ENCODE measurements at regions not wholly inside any gene's neighbourhood (a gene's known extent, or its start where the extent isn't known, plus 50 kb on each side); places are given as distances from the start of the nearest gene placed in this dataset.

- ChIA-PET POLR2A (no interaction called here), CTCF (no interaction called here)
- H3K27ac ChIP-seq (ENCODE audit: insufficient read depth in 1 of 2, low read depth in 1 of 2, low read length in 2 of 2, poor library complexity in 1 of 2, severe bottlenecking in 2 of 2) = no peak overlapping the region
- no peaks in the 10 kb centered on the region for H3K4me1 ChIP-seq (ENCODE audit: control extremely low read depth in 1 of 4, control insufficient read depth in 4 of 4, insufficient read depth in 4 of 4, low read length in 3 of 4)
- 88% methylated on average over 2 of the region's 2 CpGs for WGBS (ENCODE audit: insufficient coverage)
- no peaks in the 10 kb centered on the region for H3K27me3 ChIP-seq (replicated peaks in 2 of 5; ENCODE audit: control insufficient read depth in 4 of 5, insufficient read depth in 5 of 5, low read length in 4 of 5)
- H3K36me3 ChIP-seq (ENCODE audit: control insufficient read depth in 4 of 4, insufficient read depth in 4 of 4, low read length in 3 of 4) = no peaks in the 10 kb centered on the region
- no peak for DNase-seq
- peaks cover 0 to 4% (median 0%) of the 10 kb centered on the region in 5 experiments for H3K9me3 ChIP-seq (ENCODE audit: control extremely low read depth in 1 of 5, control insufficient read depth in 4 of 5, insufficient read depth in 2 of 5, low read depth in 1 of 5, low read length in 4 of 5)
- no peak overlapping the region for H3K4me3 ChIP-seq (ENCODE audit: control insufficient read depth in 1 of 7, extremely low read depth in 1 of 7, insufficient read depth in 4 of 7, low read depth in 2 of 7, low read length in 6 of 7)
These were observed 1265.7 kb upstream of the CHAC2 start for GRCh38 chr2:52501715-52502475.

- Histone ChIP-seq H3K27me3 (replicated peaks in 2 of 5; ENCODE audit: control insufficient read depth in 4 of 5, insufficient read depth in 5 of 5, low read length in 4 of 5) (no peaks in the 10 kb centered on the region), H3K4me3 (ENCODE audit: control insufficient read depth in 1 of 7, extremely low read depth in 1 of 7, insufficient read depth in 4 of 7, low read depth in 2 of 7, low read length in 6 of 7) (no peak overlapping the region), H3K9me3 (ENCODE audit: control extremely low read depth in 1 of 5, control insufficient read depth in 4 of 5, insufficient read depth in 2 of 5, low read depth in 1 of 5, low read length in 4 of 5) (peaks cover 0 to 4% (median 0%) of the 10 kb centered on the region in 5 experiments), H3K36me3 (ENCODE audit: control insufficient read depth in 4 of 4, insufficient read depth in 4 of 4, low read length in 3 of 4) (no peaks in the 10 kb centered on the region), H3K27ac (ENCODE audit: insufficient read depth in 1 of 2, low read depth in 1 of 2, low read length in 2 of 2, poor library complexity in 1 of 2, severe bottlenecking in 2 of 2) (no peak overlapping the region), H3K4me1 (ENCODE audit: control extremely low read depth in 1 of 4, control insufficient read depth in 4 of 4, insufficient read depth in 4 of 4, low read length in 3 of 4) (no peaks in the 10 kb centered on the region)
- ChIA-PET POLR2A (no interaction called here), CTCF (no interaction called here)
- DNase-seq = no peak
- no CpG with 5 or more reads among the region's 2 CpGs for WGBS (ENCODE audit: insufficient coverage)
These were observed 1267.0 kb upstream of the CHAC2 start for GRCh38 chr2:52500561-52500960.

GRCh38 chr2:52498077-52498750, 1269.4 kb upstream of the CHAC2 start:
- ChIA-PET CTCF (no interaction called here), POLR2A (no interaction called here)
- 100% methylated on average over 3 of the region's 3 CpGs for WGBS (ENCODE audit: insufficient coverage)
- no peak for DNase-seq
- no peak overlapping the region for H3K27ac ChIP-seq (ENCODE audit: insufficient read depth in 1 of 2, low read depth in 1 of 2, low read length in 2 of 2, poor library complexity in 1 of 2, severe bottlenecking in 2 of 2)
- no peaks in the 10 kb centered on the region for H3K4me1 ChIP-seq (ENCODE audit: control extremely low read depth in 1 of 4, control insufficient read depth in 4 of 4, insufficient read depth in 4 of 4, low read length in 3 of 4)
- H3K9me3 ChIP-seq (ENCODE audit: control extremely low read depth in 1 of 5, control insufficient read depth in 4 of 5, insufficient read depth in 2 of 5, low read depth in 1 of 5, low read length in 4 of 5) = peaks cover 0 to 4% (median under 1%) of the 10 kb centered on the region in 5 experiments
- no peaks in the 10 kb centered on the region for H3K36me3 ChIP-seq (ENCODE audit: control insufficient read depth in 4 of 4, insufficient read depth in 4 of 4, low read length in 3 of 4)
- H3K27me3 ChIP-seq (replicated peaks in 2 of 5; ENCODE audit: control insufficient read depth in 4 of 5, insufficient read depth in 5 of 5, low read length in 4 of 5) = no peaks in the 10 kb centered on the region
- no peak overlapping the region for H3K4me3 ChIP-seq (ENCODE audit: control insufficient read depth in 1 of 7, extremely low read depth in 1 of 7, insufficient read depth in 4 of 7, low read depth in 2 of 7, low read length in 6 of 7)

GRCh38 chr2:52495816-52496215, 1271.8 kb upstream of the CHAC2 start:
- Histone ChIP-seq H3K9me3 (ENCODE audit: control extremely low read depth in 1 of 5, control insufficient read depth in 4 of 5, insufficient read depth in 2 of 5, low read depth in 1 of 5, low read length in 4 of 5) (peaks cover 0 to 4% (median 2%) of the 10 kb centered on the region in 5 experiments), H3K27ac (ENCODE audit: insufficient read depth in 1 of 2, low read depth in 1 of 2, low read length in 2 of 2, poor library complexity in 1 of 2, severe bottlenecking in 2 of 2) (no peak overlapping the region), H3K36me3 (ENCODE audit: control insufficient read depth in 4 of 4, insufficient read depth in 4 of 4, low read length in 3 of 4) (no peaks in the 10 kb centered on the region), H3K4me3 (ENCODE audit: control insufficient read depth in 1 of 7, extremely low read depth in 1 of 7, insufficient read depth in 4 of 7, low read depth in 2 of 7, low read length in 6 of 7) (no peak overlapping the region), H3K27me3 (replicated peaks in 2 of 5; ENCODE audit: control insufficient read depth in 4 of 5, insufficient read depth in 5 of 5, low read length in 4 of 5) (no peaks in the 10 kb centered on the region), H3K4me1 (ENCODE audit: control extremely low read depth in 1 of 4, control insufficient read depth in 4 of 4, insufficient read depth in 4 of 4, low read length in 3 of 4) (no peaks in the 10 kb centered on the region)
- POLR2A ChIA-PET = no interaction called here
- CTCF ChIA-PET = no interaction called here
- DNase-seq = no peak

- Histone ChIP-seq H3K9me3 (ENCODE audit: control extremely low read depth in 1 of 5, control insufficient read depth in 4 of 5, insufficient read depth in 2 of 5, low read depth in 1 of 5, low read length in 4 of 5) (no peaks in the 10 kb centered on the region), H3K27ac (ENCODE audit: insufficient read depth in 1 of 2, low read depth in 1 of 2, low read length in 2 of 2, poor library complexity in 1 of 2, severe bottlenecking in 2 of 2) (no peak overlapping the region), H3K27me3 (replicated peaks in 2 of 5; ENCODE audit: control insufficient read depth in 4 of 5, insufficient read depth in 5 of 5, low read length in 4 of 5) (no peaks in the 10 kb centered on the region), H3K4me1 (ENCODE audit: control extremely low read depth in 1 of 4, control insufficient read depth in 4 of 4, insufficient read depth in 4 of 4, low read length in 3 of 4) (no peaks in the 10 kb centered on the region), H3K4me3 (ENCODE audit: control insufficient read depth in 1 of 7, extremely low read depth in 1 of 7, insufficient read depth in 4 of 7, low read depth in 2 of 7, low read length in 6 of 7) (no peak overlapping the region), H3K36me3 (ENCODE audit: control insufficient read depth in 4 of 4, insufficient read depth in 4 of 4, low read length in 3 of 4) (no peaks in the 10 kb centered on the region)
- ChIA-PET CTCF (no interaction called here), POLR2A (no interaction called here)
- DNase-seq = no peak
- WGBS (ENCODE audit: insufficient coverage) = no CpG with 5 or more reads among the region's 1 CpG
These were observed 1290.4 kb upstream of the CHAC2 start for GRCh38 chr2:52477166-52477565.

- ChIA-PET POLR2A (no interaction called here), CTCF (no interaction called here)
- no peak overlapping the region for H3K27ac ChIP-seq (ENCODE audit: insufficient read depth in 1 of 2, low read depth in 1 of 2, low read length in 2 of 2, poor library complexity in 1 of 2, severe bottlenecking in 2 of 2)
These were observed 1292.0 kb upstream of the CHAC2 start for GRCh38 chr2:52475590-52475989.

GRCh38 chr2:52474091-52474490, 1293.5 kb upstream of the CHAC2 start:
- Histone ChIP-seq H3K27me3 (replicated peaks in 2 of 5; ENCODE audit: control insufficient read depth in 4 of 5, insufficient read depth in 5 of 5, low read length in 4 of 5) (no peaks in the 10 kb centered on the region), H3K27ac (ENCODE audit: insufficient read depth in 1 of 2, low read depth in 1 of 2, low read length in 2 of 2, poor library complexity in 1 of 2, severe bottlenecking in 2 of 2) (no peak overlapping the region), H3K4me1 (ENCODE audit: control extremely low read depth in 1 of 4, control insufficient read depth in 4 of 4, insufficient read depth in 4 of 4, low read length in 3 of 4) (no peaks in the 10 kb centered on the region), H3K4me3 (ENCODE audit: control insufficient read depth in 1 of 7, extremely low read depth in 1 of 7, insufficient read depth in 4 of 7, low read depth in 2 of 7, low read length in 6 of 7) (no peak overlapping the region), H3K9me3 (ENCODE audit: control extremely low read depth in 1 of 5, control insufficient read depth in 4 of 5, insufficient read depth in 2 of 5, low read depth in 1 of 5, low read length in 4 of 5) (no peaks in the 10 kb centered on the region), H3K36me3 (ENCODE audit: control insufficient read depth in 4 of 4, insufficient read depth in 4 of 4, low read length in 3 of 4) (no peaks in the 10 kb centered on the region)
- DNase-seq = no peak
- no CpG with 5 or more reads among the region's 1 CpG for WGBS (ENCODE audit: insufficient coverage)
- ChIA-PET POLR2A (no interaction called here), CTCF (no interaction called here)

More at GRCh38 chr2:52475590-52475989, 1292.0 kb upstream of the CHAC2 start:
- no CpG with 5 or more reads among the region's 1 CpG for WGBS (ENCODE audit: insufficient coverage)
- DNase-seq = no peak
- Histone ChIP-seq H3K4me3 (ENCODE audit: control insufficient read depth in 1 of 7, extremely low read depth in 1 of 7, insufficient read depth in 4 of 7, low read depth in 2 of 7, low read length in 6 of 7) (no peak overlapping the region), H3K9me3 (ENCODE audit: control extremely low read depth in 1 of 5, control insufficient read depth in 4 of 5, insufficient read depth in 2 of 5, low read depth in 1 of 5, low read length in 4 of 5) (no peaks in the 10 kb centered on the region), H3K4me1 (ENCODE audit: control extremely low read depth in 1 of 4, control insufficient read depth in 4 of 4, insufficient read depth in 4 of 4, low read length in 3 of 4) (no peaks in the 10 kb centered on the region), H3K36me3 (ENCODE audit: control insufficient read depth in 4 of 4, insufficient read depth in 4 of 4, low read length in 3 of 4) (no peaks in the 10 kb centered on the region), H3K27me3 (replicated peaks in 2 of 5; ENCODE audit: control insufficient read depth in 4 of 5, insufficient read depth in 5 of 5, low read length in 4 of 5) (no peaks in the 10 kb centered on the region)

All from common myeloid progenitor, CD34-positive (primary cell).